LNCaP clone FGC (cell line): ENCODE measurements at regions not wholly inside any gene's neighbourhood (a gene's known extent, or its start where the extent isn't known, plus 50 kb on each side); places are given as distances from the start of the nearest gene placed in this dataset.

Experiments used
- DNase-seq: peaks from one replicate; pipeline ENCODE4 v3.0.0-alpha.2; 2011; ENCODE audit warnings: low read depth
- H3K4me3 ChIP-seq: 2 replicates; pipeline ENCODE4 v1.5.1; 2011; ENCODE audit warnings: mild to moderate bottlenecking, low read depth, low read length, control low read depth
- TF ChIP-seq, protein P1 (sequence below): IDR thresholded peaks from 2 replicates; pipeline ENCODE4 v1.5.1; 2012; ENCODE audit warnings: mild to moderate bottlenecking; ENCODE audit not compliant: control insufficient read depth, insufficient read depth; ENCODE audit errors: extremely low read depth

- TF ChIP-seq, protein P1, sequence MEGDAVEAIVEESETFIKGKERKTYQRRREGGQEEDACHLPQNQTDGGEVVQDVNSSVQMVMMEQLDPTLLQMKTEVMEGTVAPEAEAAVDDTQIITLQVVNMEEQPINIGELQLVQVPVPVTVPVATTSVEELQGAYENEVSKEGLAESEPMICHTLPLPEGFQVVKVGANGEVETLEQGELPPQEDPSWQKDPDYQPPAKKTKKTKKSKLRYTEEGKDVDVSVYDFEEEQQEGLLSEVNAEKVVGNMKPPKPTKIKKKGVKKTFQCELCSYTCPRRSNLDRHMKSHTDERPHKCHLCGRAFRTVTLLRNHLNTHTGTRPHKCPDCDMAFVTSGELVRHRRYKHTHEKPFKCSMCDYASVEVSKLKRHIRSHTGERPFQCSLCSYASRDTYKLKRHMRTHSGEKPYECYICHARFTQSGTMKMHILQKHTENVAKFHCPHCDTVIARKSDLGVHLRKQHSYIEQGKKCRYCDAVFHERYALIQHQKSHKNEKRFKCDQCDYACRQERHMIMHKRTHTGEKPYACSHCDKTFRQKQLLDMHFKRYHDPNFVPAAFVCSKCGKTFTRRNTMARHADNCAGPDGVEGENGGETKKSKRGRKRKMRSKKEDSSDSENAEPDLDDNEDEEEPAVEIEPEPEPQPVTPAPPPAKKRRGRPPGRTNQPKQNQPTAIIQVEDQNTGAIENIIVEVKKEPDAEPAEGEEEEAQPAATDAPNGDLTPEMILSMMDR, result no peak
- H3K4me3 ChIP-seq, result no peak overlapping the region
- DNase-seq, result no peak
Observed at GRCh38 chr4:11514003-11514402, 85.3 kb upstream of the HS3ST1 start.

DNA sequence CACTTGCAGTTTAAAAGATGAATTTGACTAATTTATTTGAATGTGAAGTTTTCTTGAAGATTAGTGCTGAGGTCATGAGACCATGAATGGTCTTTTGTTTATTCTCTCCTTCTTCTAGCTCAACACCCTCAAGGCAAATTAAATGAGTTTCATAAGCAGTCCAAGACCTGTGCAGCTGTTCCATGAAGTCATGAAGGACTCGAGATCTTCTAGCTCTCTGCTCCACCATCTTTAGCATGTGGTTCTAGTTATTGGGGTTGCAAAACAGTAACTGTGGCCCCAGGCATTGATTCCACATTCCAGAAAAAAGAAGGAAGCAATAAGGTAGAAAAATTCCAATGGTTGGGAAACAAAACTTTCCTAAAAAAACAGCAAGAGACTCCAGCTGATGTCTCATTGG is 84.2 kb upstream of the HS3ST1 start:
- TF ChIP-seq, protein P1, result no peak
- no peak for DNase-seq
- no peak overlapping the region for H3K4me3 ChIP-seq

- TF ChIP-seq, protein P1, result no peak
- H3K4me3 ChIP-seq, result no peak overlapping the region
- DNase-seq, result no peak
Observed at GRCh38 chr4:11511321-11511720, 82.6 kb upstream of the HS3ST1 start.

- H3K4me3 ChIP-seq, result no peak overlapping the region
- TF ChIP-seq, protein P1, result no peak
- DNase-seq, result no peak
Observed at GRCh38 chr4:11507920-11508319, 79.2 kb upstream of the HS3ST1 start.

GRCh38 chr4:11506194-11506593 is 77.5 kb upstream of the HS3ST1 start:
- no peak overlapping the region for H3K4me3 ChIP-seq
- no peak for DNase-seq
- TF ChIP-seq, protein P1, result no peak

DNA sequence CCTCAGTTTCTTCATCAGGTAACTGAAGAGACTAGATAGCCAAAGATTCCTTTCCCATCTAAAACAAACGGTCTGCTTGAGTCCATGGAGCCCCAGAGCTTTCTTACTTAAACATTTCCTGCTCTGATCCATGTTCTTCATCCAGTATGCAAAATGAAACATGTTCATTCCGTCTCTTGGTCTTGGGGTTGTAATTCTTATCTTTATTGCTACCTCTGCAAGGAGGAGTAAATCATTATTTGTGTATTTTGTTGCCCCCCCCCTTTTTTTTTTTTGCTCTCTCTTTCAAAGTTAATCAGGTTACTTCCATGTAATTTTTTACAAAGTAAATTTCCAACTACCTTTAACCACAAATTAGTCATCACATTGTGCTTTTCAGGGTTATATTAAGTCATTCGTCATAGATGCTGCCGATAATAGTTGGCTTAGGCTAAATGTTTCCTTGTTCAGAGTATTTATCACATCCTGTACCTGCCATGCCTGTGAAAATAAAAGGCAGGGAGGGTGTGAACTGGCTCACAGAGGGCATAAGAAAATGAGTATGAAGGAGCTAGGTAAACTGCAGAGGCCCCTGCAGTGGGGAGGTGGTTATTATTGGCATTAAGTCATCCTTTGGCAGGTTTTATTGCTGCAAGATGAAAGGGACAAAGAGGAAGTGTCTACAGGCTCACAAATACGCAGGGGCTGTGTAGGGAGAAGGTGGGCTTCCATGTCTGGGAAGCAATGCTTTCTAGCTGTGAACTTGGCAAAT is 76.7 kb upstream of the HS3ST1 start:
- H3K4me3 ChIP-seq, result no peak overlapping the region
- TF ChIP-seq, protein P1, result no peak
- peak; percentile 61 for DNase-seq

DNA sequence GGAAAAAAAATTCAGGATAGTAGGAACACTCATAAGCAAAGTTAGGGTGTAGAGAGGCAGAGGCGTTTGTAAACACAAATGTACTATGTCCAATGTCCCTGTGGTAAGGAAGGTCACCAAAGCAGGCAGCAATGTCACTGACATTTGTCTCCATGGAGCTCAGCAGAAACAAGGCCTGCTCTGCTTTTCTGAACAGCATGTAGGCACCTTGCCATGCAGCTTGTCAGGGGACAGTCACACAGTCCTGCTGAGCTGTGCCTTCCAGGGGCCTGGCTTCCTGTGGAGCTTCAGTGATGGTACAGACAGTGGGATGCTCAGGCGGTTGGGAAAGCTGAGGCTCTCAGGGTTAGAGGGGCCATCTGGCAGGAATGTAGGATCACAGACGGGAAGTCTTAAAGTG is 74.5 kb upstream of the HS3ST1 start:
- TF ChIP-seq, protein P1, result no peak

More for the DNA sequence above, 74.5 kb upstream of the HS3ST1 start:
- DNase-seq, result no peak
- H3K4me3 ChIP-seq, result no peak overlapping the region
